ENCODE measurements at regions not wholly inside any gene's neighbourhood (a gene's known extent, or its start where the extent isn't known, plus 50 kb on each side); places are given as distances from the start of the nearest gene placed in this dataset.

GRCh38 chr16:61385392-61386071 lies 650.7 kb downstream of the CDH8 start:
- no peak for TF ChIP-seq CTCF (IDR thresholded peaks at IDR 0.05)
- TF ChIP-seq RARB (CRISPR knock-in tag; IDR thresholded peaks at IDR 0.05): no peak
- TF ChIP-seq JUN (IDR thresholded peaks at IDR 0.05): no peak
- TF ChIP-seq PHF8 (IDR thresholded peaks at IDR 0.05; ENCODE audit: borderline replicate concordance, low read depth): no peak
- TF ChIP-seq MAZ (IDR thresholded peaks at IDR 0.05; ENCODE audit: borderline replicate concordance, low read depth, low read length): no peak
- TF ChIP-seq POLR2A (IDR thresholded peaks at IDR 0.05; ENCODE audit: low read length): no peak
- TF ChIP-seq RNF2 (IDR thresholded peaks at IDR 0.05; ENCODE audit: borderline replicate concordance, low read depth): no peak
- TF ChIP-seq HOXA7 (CRISPR knock-in tag; IDR thresholded peaks at IDR 0.05): no peak
- no peak for TF ChIP-seq NR3C1 (IDR thresholded peaks at IDR 0.05)
- TF ChIP-seq KDM5A (IDR thresholded peaks at IDR 0.05): no peak
- no peak for TF ChIP-seq ELK1 (IDR thresholded peaks at IDR 0.05; ENCODE audit: low read depth, low read length)
